ENCODE measurements at regions not wholly inside any gene's neighbourhood (a gene's known extent, or its start where the extent isn't known, plus 50 kb on each side); places are given as distances from the start of the nearest gene placed in this dataset.

GRCh38 chr3:30945291-30945690 lies 50.8 kb upstream of the GADL1 start:
- no peak overlapping the region for H2AFZ ChIP-seq (ENCODE audit: low read depth, low read length)
- H3K27me3 ChIP-seq (ENCODE audit: insufficient read depth, low read length) = no peaks in the 10 kb centered on the region
- no peaks in the 10 kb centered on the region for H3K9me3 ChIP-seq (ENCODE audit: low read length)
- no peak overlapping the region for H3K4me3 ChIP-seq (ENCODE audit: low read length)
- no peaks in the 10 kb centered on the region for H3K36me3 ChIP-seq (ENCODE audit: insufficient read depth, low read length)
- H3K4me1 ChIP-seq (ENCODE audit: insufficient read depth, low read length) = no peaks in the 10 kb centered on the region

DNA sequence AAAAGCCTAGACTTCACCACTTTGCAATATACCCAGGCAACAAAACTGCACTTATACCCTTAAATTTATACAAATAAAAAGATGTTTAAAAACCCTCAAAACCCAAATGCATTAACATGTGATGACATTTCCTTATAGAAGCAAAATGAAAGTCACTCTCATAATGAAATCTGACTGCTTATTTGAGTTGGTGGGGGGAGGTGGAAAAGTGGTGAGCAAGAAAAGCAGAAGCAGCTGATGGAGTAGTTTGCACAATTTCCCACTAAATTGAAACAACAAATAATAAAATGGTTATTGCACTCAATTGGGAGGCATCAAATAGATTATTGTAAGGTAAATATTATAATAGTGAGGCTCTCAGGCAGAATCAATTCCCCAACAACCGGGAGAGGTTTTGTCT lies 54.0 kb upstream of the GADL1 start:
- Histone ChIP-seq H3K4me1 (ENCODE audit: insufficient read depth, low read length) (no peaks in the 10 kb centered on the region), H2AFZ (ENCODE audit: low read depth, low read length) (no peak overlapping the region), H3K4me3 (ENCODE audit: low read length) (no peak overlapping the region), H3K9me3 (ENCODE audit: low read length) (no peaks in the 10 kb centered on the region), H3K27me3 (ENCODE audit: insufficient read depth, low read length) (no peaks in the 10 kb centered on the region), H3K36me3 (ENCODE audit: insufficient read depth, low read length) (no peaks in the 10 kb centered on the region)

DNA sequence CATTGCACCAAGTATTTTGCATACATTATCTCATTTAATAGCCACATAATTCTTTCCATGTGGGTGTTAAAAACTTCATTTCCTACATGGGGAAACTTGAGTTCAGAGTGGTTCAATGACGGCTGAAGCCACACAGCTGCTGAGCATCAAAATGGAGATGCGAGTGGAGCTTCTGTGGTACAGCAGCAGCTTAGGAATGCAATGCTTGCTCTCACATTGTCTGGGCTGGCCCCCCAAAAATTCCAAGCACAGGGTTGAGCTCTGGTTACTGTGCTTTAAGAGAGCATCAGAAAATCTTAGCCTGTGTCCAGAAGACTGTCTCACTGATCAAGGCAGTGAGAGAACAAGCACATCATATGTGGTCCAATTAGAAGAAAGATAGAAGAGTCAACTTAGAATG lies 57.4 kb upstream of the GADL1 start:
- Histone ChIP-seq H3K27me3 (ENCODE audit: insufficient read depth, low read length) (no peaks in the 10 kb centered on the region), H3K4me3 (ENCODE audit: low read length) (no peak overlapping the region), H3K4me1 (ENCODE audit: insufficient read depth, low read length) (no peaks in the 10 kb centered on the region), H2AFZ (ENCODE audit: low read depth, low read length) (no peak overlapping the region), H3K36me3 (ENCODE audit: insufficient read depth, low read length) (no peaks in the 10 kb centered on the region), H3K9me3 (ENCODE audit: low read length) (no peaks in the 10 kb centered on the region)

DNA sequence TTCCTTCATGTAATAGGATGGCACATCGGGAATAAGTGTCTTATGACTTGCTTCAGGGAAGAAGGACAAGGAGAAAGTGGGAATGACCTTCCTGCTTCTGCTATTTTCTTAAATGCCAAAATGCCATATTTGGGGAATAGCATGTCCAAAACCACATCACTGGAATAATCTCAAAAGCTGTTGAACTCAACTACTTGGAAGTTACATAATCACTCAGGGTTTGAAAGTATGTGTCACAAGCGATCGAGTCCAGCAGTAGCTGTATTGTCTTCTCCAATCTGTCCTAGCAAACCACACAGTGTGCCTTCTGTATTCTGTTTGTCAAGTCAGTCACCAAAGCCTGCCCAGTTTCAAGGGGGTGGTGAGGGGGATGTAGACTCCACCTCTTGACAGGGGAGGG lies 58.3 kb upstream of the GADL1 start:
- no peak overlapping the region for H2AFZ ChIP-seq (ENCODE audit: low read depth, low read length)
- no peaks in the 10 kb centered on the region for H3K27me3 ChIP-seq (ENCODE audit: insufficient read depth, low read length)
- no peaks in the 10 kb centered on the region for H3K36me3 ChIP-seq (ENCODE audit: insufficient read depth, low read length)
- H3K9me3 ChIP-seq (ENCODE audit: low read length) = no peaks in the 10 kb centered on the region
- H3K4me1 ChIP-seq (ENCODE audit: insufficient read depth, low read length) = no peaks in the 10 kb centered on the region
- no peak overlapping the region for H3K4me3 ChIP-seq (ENCODE audit: low read length)

GRCh38 chr3:30954426-30954825 lies 60.0 kb upstream of the GADL1 start:
- Histone ChIP-seq H3K9me3 (ENCODE audit: low read length) (no peaks in the 10 kb centered on the region), H2AFZ (ENCODE audit: low read depth, low read length) (no peak overlapping the region), H3K4me3 (ENCODE audit: low read length) (no peak overlapping the region), H3K27me3 (ENCODE audit: insufficient read depth, low read length) (no peaks in the 10 kb centered on the region), H3K4me1 (ENCODE audit: insufficient read depth, low read length) (no peaks in the 10 kb centered on the region), H3K36me3 (ENCODE audit: insufficient read depth, low read length) (no peaks in the 10 kb centered on the region)

DNA sequence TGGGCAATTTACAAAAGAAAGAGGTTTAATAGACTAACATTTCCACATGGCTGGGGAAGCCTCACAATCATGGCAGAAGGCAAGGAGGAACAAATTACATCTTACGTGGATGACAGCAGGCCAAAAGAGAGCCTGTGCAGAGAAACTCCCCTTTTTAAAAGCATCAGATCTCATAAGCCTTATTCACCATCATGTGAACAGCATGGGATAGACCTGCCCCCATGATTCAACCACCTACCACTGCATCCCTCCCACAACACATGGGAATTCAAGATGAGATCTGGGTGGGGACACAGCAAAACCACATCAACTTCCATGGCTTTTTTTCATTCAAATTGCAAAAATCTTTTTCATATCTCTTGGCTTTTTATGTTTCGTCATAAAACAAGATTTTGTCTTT lies 67.6 kb upstream of the GADL1 start:
- Histone ChIP-seq H3K4me1 (ENCODE audit: insufficient read depth, low read length) (no peaks in the 10 kb centered on the region), H3K4me3 (ENCODE audit: low read length) (no peak overlapping the region), H3K9me3 (ENCODE audit: low read length) (no peaks in the 10 kb centered on the region), H2AFZ (ENCODE audit: low read depth, low read length) (no peak overlapping the region), H3K36me3 (ENCODE audit: insufficient read depth, low read length) (no peaks in the 10 kb centered on the region), H3K27me3 (ENCODE audit: insufficient read depth, low read length) (no peaks in the 10 kb centered on the region)

DNA sequence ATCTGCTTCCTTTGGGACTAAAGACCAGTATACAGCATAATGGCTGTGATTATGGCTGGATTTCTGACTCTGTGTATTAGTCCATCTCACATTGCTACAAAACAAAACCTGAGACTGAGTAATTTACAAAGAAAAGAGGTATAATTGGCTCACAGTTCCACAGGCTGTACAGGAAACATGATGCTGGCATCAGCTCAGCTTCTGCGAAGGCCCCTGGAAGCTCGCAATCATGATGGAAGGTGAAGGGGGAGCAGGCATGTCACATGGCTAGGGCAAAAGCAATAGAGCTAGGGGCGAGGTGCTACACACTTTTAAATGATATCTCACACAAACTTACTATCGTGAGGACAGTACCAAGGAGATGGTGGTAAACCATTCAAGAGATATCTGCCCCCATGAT lies 68.0 kb upstream of the GADL1 start:
- H3K4me1 ChIP-seq (ENCODE audit: insufficient read depth, low read length) = no peaks in the 10 kb centered on the region
- no peak overlapping the region for H2AFZ ChIP-seq (ENCODE audit: low read depth, low read length)
- H3K4me3 ChIP-seq (ENCODE audit: low read length) = no peak overlapping the region
- no peaks in the 10 kb centered on the region for H3K27me3 ChIP-seq (ENCODE audit: insufficient read depth, low read length)
- H3K36me3 ChIP-seq (ENCODE audit: insufficient read depth, low read length) = no peaks in the 10 kb centered on the region
- no peaks in the 10 kb centered on the region for H3K9me3 ChIP-seq (ENCODE audit: low read length)

GRCh38 chr3:30963223-30963722 lies 68.8 kb upstream of the GADL1 start:
- Histone ChIP-seq H2AFZ (ENCODE audit: low read depth, low read length) (no peak overlapping the region), H3K36me3 (ENCODE audit: insufficient read depth, low read length) (no peaks in the 10 kb centered on the region), H3K9me3 (ENCODE audit: low read length) (no peaks in the 10 kb centered on the region), H3K4me1 (ENCODE audit: insufficient read depth, low read length) (no peaks in the 10 kb centered on the region), H3K27me3 (ENCODE audit: insufficient read depth, low read length) (no peaks in the 10 kb centered on the region), H3K4me3 (ENCODE audit: low read length) (no peak overlapping the region)

DNA sequence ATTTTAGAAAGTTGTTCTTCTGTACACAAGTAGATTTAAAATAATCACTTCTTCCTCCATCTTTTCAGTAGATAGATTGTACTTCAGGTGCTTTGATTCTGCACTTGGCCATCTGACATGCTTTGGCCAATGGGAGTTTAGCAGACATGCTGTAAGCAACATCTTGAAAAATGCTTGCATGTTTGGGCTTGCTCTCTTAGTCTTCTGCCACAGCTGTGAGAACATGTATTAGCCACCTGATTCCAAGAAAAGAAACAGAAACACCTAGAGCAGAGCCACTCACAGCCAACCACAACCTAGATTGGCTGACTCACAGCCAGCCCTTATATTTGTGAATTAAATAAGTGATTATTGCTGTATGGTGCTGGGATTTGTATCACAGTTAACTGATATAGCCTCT lies 70.2 kb upstream of the GADL1 start:
- Histone ChIP-seq H3K9me3 (ENCODE audit: low read length) (no peaks in the 10 kb centered on the region), H3K4me3 (ENCODE audit: low read length) (no peak overlapping the region), H3K4me1 (ENCODE audit: insufficient read depth, low read length) (no peaks in the 10 kb centered on the region), H3K27me3 (ENCODE audit: insufficient read depth, low read length) (no peaks in the 10 kb centered on the region), H2AFZ (ENCODE audit: low read depth, low read length) (no peak overlapping the region), H3K36me3 (ENCODE audit: insufficient read depth, low read length) (no peaks in the 10 kb centered on the region)

GRCh38 chr3:30966896-30967295 lies 72.4 kb upstream of the GADL1 start:
- no peaks in the 10 kb centered on the region for H3K4me1 ChIP-seq (ENCODE audit: insufficient read depth, low read length)

GRCh38 chr3:30970183-30970582 lies 75.7 kb upstream of the GADL1 start:
- H3K4me3 ChIP-seq (ENCODE audit: low read length) = no peak overlapping the region
- H2AFZ ChIP-seq (ENCODE audit: low read depth, low read length) = no peak overlapping the region
- H3K27me3 ChIP-seq (ENCODE audit: insufficient read depth, low read length) = no peaks in the 10 kb centered on the region
- no peaks in the 10 kb centered on the region for H3K4me1 ChIP-seq (ENCODE audit: insufficient read depth, low read length)
- no peaks in the 10 kb centered on the region for H3K36me3 ChIP-seq (ENCODE audit: insufficient read depth, low read length)
- no peaks in the 10 kb centered on the region for H3K9me3 ChIP-seq (ENCODE audit: low read length)

More at GRCh38 chr3:30966896-30967295, 72.4 kb upstream of the GADL1 start:
- Histone ChIP-seq H3K27me3 (ENCODE audit: insufficient read depth, low read length) (no peaks in the 10 kb centered on the region), H3K9me3 (ENCODE audit: low read length) (no peaks in the 10 kb centered on the region), H2AFZ (ENCODE audit: low read depth, low read length) (no peak overlapping the region), H3K4me3 (ENCODE audit: low read length) (no peak overlapping the region), H3K36me3 (ENCODE audit: insufficient read depth, low read length) (no peaks in the 10 kb centered on the region)

GRCh38 chr3:30972449-30972848 lies 78.0 kb upstream of the GADL1 start:
- no peak overlapping the region for H3K4me3 ChIP-seq (ENCODE audit: low read length)
- no peak overlapping the region for H2AFZ ChIP-seq (ENCODE audit: low read depth, low read length)

GRCh38 chr3:30974071-30974470 lies 79.6 kb upstream of the GADL1 start:
- H3K9me3 ChIP-seq (ENCODE audit: low read length) = no peaks in the 10 kb centered on the region
- no peaks in the 10 kb centered on the region for H3K36me3 ChIP-seq (ENCODE audit: insufficient read depth, low read length)
- H2AFZ ChIP-seq (ENCODE audit: low read depth, low read length) = no peak overlapping the region
- no peak overlapping the region for H3K4me3 ChIP-seq (ENCODE audit: low read length)
- H3K27me3 ChIP-seq (ENCODE audit: insufficient read depth, low read length) = no peaks in the 10 kb centered on the region
- no peaks in the 10 kb centered on the region for H3K4me1 ChIP-seq (ENCODE audit: insufficient read depth, low read length)

More at GRCh38 chr3:30972449-30972848, 78.0 kb upstream of the GADL1 start:
- H3K27me3 ChIP-seq (ENCODE audit: insufficient read depth, low read length) = no peaks in the 10 kb centered on the region
- H3K9me3 ChIP-seq (ENCODE audit: low read length) = no peaks in the 10 kb centered on the region
- H3K4me1 ChIP-seq (ENCODE audit: insufficient read depth, low read length) = no peaks in the 10 kb centered on the region
- no peaks in the 10 kb centered on the region for H3K36me3 ChIP-seq (ENCODE audit: insufficient read depth, low read length)

DNA sequence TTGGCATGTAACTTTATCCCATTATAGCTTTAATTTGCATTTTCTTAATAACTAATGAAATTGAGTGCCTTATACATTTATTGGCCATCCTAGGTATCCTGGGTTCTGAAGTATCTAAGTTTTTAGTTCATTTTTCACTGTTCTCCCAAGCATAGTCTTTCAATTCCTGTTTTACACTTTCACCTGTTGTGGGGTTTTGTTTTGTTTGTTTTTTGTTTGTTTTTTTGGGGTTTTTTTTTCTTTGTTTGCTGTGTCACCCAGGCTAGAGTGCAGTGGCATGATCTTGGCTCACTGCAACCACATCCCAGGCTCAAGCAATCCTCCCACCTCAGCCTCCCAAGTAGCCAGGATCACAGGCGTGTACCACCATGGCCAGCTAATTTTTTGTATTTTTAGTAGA lies 83.1 kb upstream of the GADL1 start:
- H3K4me3 ChIP-seq (ENCODE audit: low read length) = no peak overlapping the region
- no peaks in the 10 kb centered on the region for H3K27me3 ChIP-seq (ENCODE audit: insufficient read depth, low read length)
- no peaks in the 10 kb centered on the region for H3K9me3 ChIP-seq (ENCODE audit: low read length)
- H3K36me3 ChIP-seq (ENCODE audit: insufficient read depth, low read length) = no peaks in the 10 kb centered on the region
- H2AFZ ChIP-seq (ENCODE audit: low read depth, low read length) = no peak overlapping the region
- H3K4me1 ChIP-seq (ENCODE audit: insufficient read depth, low read length) = no peaks in the 10 kb centered on the region

Data from neuron (in vitro differentiated cells).